Bone marrow (tissue), 2 donors: ENCODE measurements at regions not wholly inside any gene's neighbourhood (a gene's known extent, or its start where the extent isn't known, plus 50 kb on each side); places are given as distances from the start of the nearest gene placed in this dataset.

ENCODE experiments used
- DNase-seq, 2 donors: peaks; one replicate each; lab custom pipeline; 2025; lab: John Stamatoyannopoulos, UW

GRCh38 chr3:5069627-5070026 is 52.5 kb upstream of the ARL8B start:
- no peak for DNase-seq

GRCh38 chr3:5071061-5071460 is 51.0 kb upstream of the ARL8B start:
- DNase-seq: peak in 1 of 2 donors; percentile 71

DNA sequence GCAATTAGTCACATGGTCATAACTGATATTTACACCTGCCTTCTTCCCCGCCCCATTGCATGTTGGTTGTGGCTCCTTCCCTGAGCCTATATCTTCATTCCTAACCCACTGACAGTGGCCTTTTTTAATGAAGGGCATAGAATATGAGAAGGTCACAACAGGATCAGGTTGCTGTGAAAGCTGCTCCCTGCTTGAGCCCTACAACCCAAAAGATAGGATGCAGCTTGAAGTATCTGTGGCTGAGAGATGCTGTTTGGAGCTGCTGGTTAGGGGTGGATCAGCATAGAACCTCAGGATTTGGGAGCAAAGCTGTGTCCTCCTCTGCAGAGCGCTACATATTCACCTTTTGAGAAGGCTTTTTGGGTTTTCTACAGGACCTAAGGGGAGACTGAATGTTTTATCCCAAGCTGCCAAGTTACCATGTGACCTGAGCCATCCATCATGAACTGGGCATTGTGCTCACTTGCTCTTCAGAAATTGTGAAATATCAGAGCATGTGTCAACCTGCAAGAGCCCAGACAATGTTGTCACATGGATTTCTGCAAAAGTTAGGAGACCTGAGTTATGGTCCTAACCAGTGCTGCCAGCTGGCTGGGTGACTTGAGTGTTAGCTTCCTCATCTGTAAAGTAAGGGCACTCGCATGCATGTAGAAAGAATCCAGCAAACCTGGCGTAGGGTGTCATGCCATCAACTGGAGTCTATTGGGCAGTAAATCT is 49.8 kb upstream of the ARL8B start:
- no peak for DNase-seq
